ENCODE measurements at regions not wholly inside any gene's neighbourhood (a gene's known extent, or its start where the extent isn't known, plus 50 kb on each side); places are given as distances from the start of the nearest gene placed in this dataset.

GRCh38 chr20:63108247-63108646 is 101.5 kb upstream of the BHLHE23 start:
- WGBS (ENCODE audit: insufficient coverage): 80% methylated on average over 1 of the region's 9 CpGs
- no peak for TF ChIP-seq EZH2 (IDR thresholded peaks at IDR 0.05; ENCODE audit: borderline replicate concordance, insufficient read depth, low read depth, low read length, poor library complexity, severe bottlenecking)
- no peak for TF ChIP-seq CTCF (IDR thresholded peaks at IDR 0.05)
- ChIA-PET POLR2A (no interaction called here), CTCF (no interaction called here)
- Mint-ChIP-seq H3K9me3 (ENCODE audit: insufficient read depth) (no peaks in the 10 kb centered on the region), H3K27me3 (peaks cover 4% of the 10 kb centered on the region), H3K4me1 (no peaks in the 10 kb centered on the region), H3K27ac (no peak overlapping the region), H3K4me3 (no peak overlapping the region)
- Histone ChIP-seq H3K9ac (ENCODE audit: low read length) (no peak overlapping the region), H3K4me2 (replicated peaks; ENCODE audit: low read depth, low read length, poor library complexity, severe bottlenecking) (no peak overlapping the region), H3K27ac (ENCODE audit: low read length in 2 of 2) (no peak overlapping the region), H4K20me1 (ENCODE audit: control insufficient read depth, insufficient read depth, low read length, poor library complexity, severe bottlenecking) (no peaks in the 10 kb centered on the region), H3K36me3 (replicated peaks in 1 of 2; ENCODE audit: control extremely low read depth in 1 of 2, control insufficient read depth in 1 of 2, extremely low read depth in 1 of 2, insufficient read depth in 2 of 2, low read length in 1 of 2) (no peaks in the 10 kb centered on the region), H3K4me3 (ENCODE audit: control extremely low read depth in 1 of 5, extremely low read depth in 1 of 5, insufficient read depth in 1 of 5, low read depth in 2 of 5, low read length in 4 of 5) (no peak overlapping the region), H3K4me1 (ENCODE audit: control insufficient read depth in 2 of 2, insufficient read depth in 2 of 2, low read length in 2 of 2) (no peaks in the 10 kb centered on the region), H3K79me2 (ENCODE audit: control insufficient read depth, insufficient read depth, low read length) (no peaks in the 10 kb centered on the region), H3K9me3 (ENCODE audit: control extremely low read depth in 1 of 3, control insufficient read depth in 2 of 3, insufficient read depth in 1 of 3, low read length in 2 of 3) (peaks cover 2 to 61% (median 8%) of the 10 kb centered on the region in 3 donors), H3K27me3 (replicated peaks in 1 of 4; ENCODE audit: control extremely low read depth in 1 of 4, control insufficient read depth in 3 of 4, insufficient read depth in 4 of 4, low read length in 3 of 4) (peaks cover 0 to 12% (median 0%) of the 10 kb centered on the region in 4 experiments), H2AFZ (ENCODE audit: insufficient read depth, low read depth, low read length, poor library complexity, severe bottlenecking) (no peak overlapping the region)
- intact Hi-C loops (cut with micrococcal nuclease): no loop called here
- DNase-seq (no peak), ATAC-seq (ENCODE audit: low read depth) (no peak)

DNA sequence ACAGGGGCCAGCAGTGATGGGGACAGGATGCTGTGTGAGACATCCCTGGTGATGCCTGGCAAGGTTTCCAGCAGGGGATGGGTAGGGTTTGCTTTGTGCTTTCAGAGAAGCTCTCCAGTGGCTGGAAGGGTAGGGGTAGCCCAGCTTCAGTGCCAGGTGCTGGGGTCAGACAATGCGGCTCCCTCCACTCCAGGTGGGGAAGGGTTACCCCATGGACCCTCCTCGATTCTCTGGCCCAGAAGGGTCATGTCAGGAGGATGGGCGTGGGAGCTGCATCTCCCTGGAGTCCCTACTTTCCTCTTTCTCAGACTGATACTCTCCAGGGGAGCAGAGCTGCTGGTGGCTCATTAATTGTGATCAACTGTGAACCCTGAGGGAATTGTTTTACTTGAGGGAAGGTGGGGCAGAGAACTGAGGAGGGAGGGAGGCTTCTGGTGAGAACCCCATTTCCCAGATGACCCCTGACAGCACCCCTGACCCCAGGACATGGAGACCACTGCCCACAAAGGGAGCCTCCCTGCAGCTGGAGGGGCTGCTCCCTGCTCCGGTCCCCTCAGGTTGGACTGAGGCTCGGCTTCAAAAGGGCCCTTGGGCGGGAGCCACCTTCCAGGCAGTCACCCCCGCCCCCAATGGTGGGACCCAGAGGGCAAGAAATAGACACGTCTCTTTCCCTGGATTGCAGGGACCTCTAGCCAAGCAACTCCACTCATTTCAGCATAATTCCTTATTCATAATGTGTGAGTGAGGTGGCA is 100.9 kb upstream of the BHLHE23 start:
- peaks cover 2% of the 10 kb centered on the region for H3K4me1 Mint-ChIP-seq
- ATAC-seq (ENCODE audit: low read depth) (no peak), DNase-seq (no peak)
- H3K4me3 ChIP-seq (ENCODE audit: control extremely low read depth in 1 of 5, extremely low read depth in 1 of 5, insufficient read depth in 1 of 5, low read depth in 2 of 5, low read length in 4 of 5): no peak overlapping the region
- TF ChIP-seq EZH2 (IDR thresholded peaks at IDR 0.05; ENCODE audit: borderline replicate concordance, insufficient read depth, low read depth, low read length, poor library complexity, severe bottlenecking) (no peak), CTCF (IDR thresholded peaks at IDR 0.05) (no peak)
- WGBS (ENCODE audit: insufficient coverage): 69% methylated on average over 6 of the region's 8 CpGs
- H3K9ac ChIP-seq (ENCODE audit: low read length): no peak overlapping the region
- intact Hi-C loops (cut with micrococcal nuclease): no loop called here
- H3K27ac ChIP-seq (ENCODE audit: low read length in 2 of 2): no peak overlapping the region
- H3K9me3 Mint-ChIP-seq (ENCODE audit: insufficient read depth): no peaks in the 10 kb centered on the region
- peaks cover 0 to 9% (median 0%) of the 10 kb centered on the region in 4 experiments for H3K27me3 ChIP-seq (replicated peaks in 1 of 4; ENCODE audit: control extremely low read depth in 1 of 4, control insufficient read depth in 3 of 4, insufficient read depth in 4 of 4, low read length in 3 of 4)
- no peak overlapping the region for H2AFZ ChIP-seq (ENCODE audit: insufficient read depth, low read depth, low read length, poor library complexity, severe bottlenecking)
- H4K20me1 ChIP-seq (ENCODE audit: control insufficient read depth, insufficient read depth, low read length, poor library complexity, severe bottlenecking): no peaks in the 10 kb centered on the region
- no peaks in the 10 kb centered on the region for H3K36me3 ChIP-seq (replicated peaks in 1 of 2; ENCODE audit: control extremely low read depth in 1 of 2, control insufficient read depth in 1 of 2, extremely low read depth in 1 of 2, insufficient read depth in 2 of 2, low read length in 1 of 2)
- ChIA-PET CTCF (no interaction called here), POLR2A (no interaction called here)
- no peak overlapping the region for H3K27ac Mint-ChIP-seq
- no peaks in the 10 kb centered on the region for H3K79me2 ChIP-seq (ENCODE audit: control insufficient read depth, insufficient read depth, low read length)
- no peak overlapping the region for H3K4me2 ChIP-seq (replicated peaks; ENCODE audit: low read depth, low read length, poor library complexity, severe bottlenecking)
- no peak overlapping the region for H3K4me3 Mint-ChIP-seq
- peaks cover 2 to 55% (median 8%) of the 10 kb centered on the region in 3 donors for H3K9me3 ChIP-seq (ENCODE audit: control extremely low read depth in 1 of 3, control insufficient read depth in 2 of 3, insufficient read depth in 1 of 3, low read length in 2 of 3)
- peaks cover 4% of the 10 kb centered on the region for H3K27me3 Mint-ChIP-seq
- peaks cover 3 to 4% of the 10 kb centered on the region in 2 donors for H3K4me1 ChIP-seq (ENCODE audit: control insufficient read depth in 2 of 2, insufficient read depth in 2 of 2, low read length in 2 of 2)

Measured in B cell (primary cell).